WTC11 (cell line): ENCODE measurements at regions not wholly inside any gene's neighbourhood (a gene's known extent, or its start where the extent isn't known, plus 50 kb on each side); places are given as distances from the start of the nearest gene placed in this dataset.

Experiments used
- ATAC-seq: fragments of 200-7000 bp; cut with Tn5 transposase; 2 replicates; pipeline ENCODE4 v1.10.0; 2021; ENCODE audit warnings: mild to moderate bottlenecking, moderate library complexity
- CTCF ChIA-PET: fragments of 300-600 bp; sonication (Branson Sonifier 250); formaldehyde crosslinking; loops from one replicate; lab custom pipeline; 2021; ENCODE audit warnings: antibody characterized with exemption; lab: Charles Lee
- POLR2A ChIA-PET: fragments of 350-600 bp; sonication (Branson Sonifier 250); formaldehyde crosslinking; loops from one replicate; lab custom pipeline; 2021; ENCODE audit warnings: antibody characterized with exemption; lab: Charles Lee
- DNase-seq: peaks from one replicate; pipeline ENCODE4 v3.0.0; 2021; ENCODE audit warnings: low spot score
- H3K27ac Mint-ChIP-seq: 2 replicates; pipeline ENCODE4 v1.8.0; 2021; ENCODE audit warnings: mixed read lengths
- H3K27me3 Mint-ChIP-seq: 2 replicates; pipeline ENCODE4 v1.8.0; 2021; ENCODE audit warnings: low read depth, mild to moderate bottlenecking, moderate library complexity, mixed read lengths
- H3K36me3 Mint-ChIP-seq: 2 replicates; pipeline ENCODE4 v1.8.0; 2021; ENCODE audit warnings: mixed read lengths
- H3K4me1 Mint-ChIP-seq: 2 replicates; pipeline ENCODE4 v1.8.0; 2022; ENCODE audit warnings: mixed read lengths
- H3K4me3 Mint-ChIP-seq: 2 replicates; pipeline ENCODE4 v1.8.0; 2021; ENCODE audit warnings: mild to moderate bottlenecking, moderate library complexity, mixed read lengths
- H3K9me3 Mint-ChIP-seq: 2 replicates; pipeline ENCODE4 v1.8.0; 2021; ENCODE audit warnings: mixed read lengths
- ATF2 ChIP-seq: sonication (generic); formaldehyde crosslinking; IDR thresholded peaks from 2 replicates; pipeline ENCODE4 v1.8.1; 2022; ENCODE audit warnings: low read depth, missing genetic modification reagents, borderline replicate concordance
- CREB1 ChIP-seq: sonication (generic); formaldehyde crosslinking; IDR thresholded peaks from 2 replicates; pipeline ENCODE4 v1.8.0; 2023; ENCODE audit warnings: mild to moderate bottlenecking, missing genetic modification reagents
- E2F5 ChIP-seq: sonication (generic); formaldehyde crosslinking; IDR thresholded peaks from 2 replicates; pipeline ENCODE4 v1.8.1; 2022; ENCODE audit warnings: mild to moderate bottlenecking, moderate library complexity, missing genetic modification reagents
- ETV6 ChIP-seq: sonication (generic); formaldehyde crosslinking; IDR thresholded peaks from 2 replicates; pipeline ENCODE4 v1.8.1; 2022; ENCODE audit warnings: mild to moderate bottlenecking, missing genetic modification reagents
- FOXJ3 ChIP-seq: sonication (generic); formaldehyde crosslinking; IDR thresholded peaks from 2 replicates; pipeline ENCODE4 v1.9.0; 2021; ENCODE audit warnings: missing genetic modification reagents, mild to moderate bottlenecking, borderline replicate concordance
- GABPB1 ChIP-seq: sonication (generic); formaldehyde crosslinking; IDR thresholded peaks from 2 replicates; pipeline ENCODE4 v1.8.1; 2023; ENCODE audit warnings: mild to moderate bottlenecking, missing genetic modification reagents
- NFYB ChIP-seq: sonication (generic); formaldehyde crosslinking; conservative IDR thresholded peaks from 2 replicates; pipeline ENCODE4 v1.8.0; 2022; ENCODE audit warnings: low read depth, missing genetic modification reagents
- NR1H2 ChIP-seq: sonication (generic); formaldehyde crosslinking; IDR thresholded peaks from 2 replicates; pipeline ENCODE4 v1.9.0; 2021; ENCODE audit warnings: mild to moderate bottlenecking, moderate library complexity, missing genetic modification reagents
- NR2C2 ChIP-seq: sonication (generic); formaldehyde crosslinking; IDR thresholded peaks from 2 replicates; pipeline ENCODE4 v1.8.0; 2022; ENCODE audit warnings: mild to moderate bottlenecking, missing genetic modification reagents
- NR3C1 ChIP-seq: sonication (generic); formaldehyde crosslinking; conservative IDR thresholded peaks from 2 replicates; pipeline ENCODE4 v1.8.1; 2023; ENCODE audit warnings: low read depth, mild to moderate bottlenecking, missing genetic modification reagents
- RELA ChIP-seq: sonication (generic); formaldehyde crosslinking; IDR thresholded peaks from 2 replicates; pipeline ENCODE4 v1.8.1; 2022; ENCODE audit warnings: missing genetic modification reagents, mild to moderate bottlenecking, borderline replicate concordance
- SOX15 ChIP-seq: fragments of 250-450 bp; sonication (Bioruptor Pico); IDR thresholded peaks from 2 replicates; pipeline ENCODE4 v1.9.0; 2021; ENCODE audit warnings: mild to moderate bottlenecking
- TEAD1 ChIP-seq: sonication (generic); formaldehyde crosslinking; IDR thresholded peaks from 2 replicates; pipeline ENCODE4 v1.8.0; 2022; ENCODE audit warnings: mild to moderate bottlenecking, missing genetic modification reagents
- ZBTB43 ChIP-seq: sonication (generic); formaldehyde crosslinking; IDR thresholded peaks from 2 replicates; pipeline ENCODE4 v1.8.1; 2023; ENCODE audit warnings: mild to moderate bottlenecking, missing genetic modification reagents
- ZNF423 ChIP-seq: fragments of 250-450 bp; sonication (Bioruptor Pico); IDR thresholded peaks from 2 replicates; pipeline ENCODE4 v2.1.2; 2022; ENCODE audit warnings: mild to moderate bottlenecking, moderate library complexity
- TF ChIP-seq, protein P1 (sequence below): sonication (generic); formaldehyde crosslinking; IDR thresholded peaks from 2 replicates; pipeline ENCODE4 v1.8.0; 2022; ENCODE audit warnings: mild to moderate bottlenecking, missing genetic modification reagents
- TF ChIP-seq, protein P2 (sequence below): fragments of 250-450 bp; sonication (Bioruptor Pico); IDR thresholded peaks from 2 replicates; pipeline ENCODE4 v1.9.0; 2021; ENCODE audit warnings: mild to moderate bottlenecking, borderline replicate concordance
- TF ChIP-seq, protein P3 (sequence below): fragments of 200-600 bp; IDR thresholded peaks from 2 replicates; pipeline ENCODE4 v1.8.0; 2022; ENCODE audit warnings: antibody characterized with exemption
- TF ChIP-seq, protein P4 (sequence below): sonication (generic); formaldehyde crosslinking; IDR thresholded peaks from 2 replicates; pipeline ENCODE4 v1.8.1; 2022; ENCODE audit warnings: missing genetic modification reagents, borderline replicate concordance

DNA sequence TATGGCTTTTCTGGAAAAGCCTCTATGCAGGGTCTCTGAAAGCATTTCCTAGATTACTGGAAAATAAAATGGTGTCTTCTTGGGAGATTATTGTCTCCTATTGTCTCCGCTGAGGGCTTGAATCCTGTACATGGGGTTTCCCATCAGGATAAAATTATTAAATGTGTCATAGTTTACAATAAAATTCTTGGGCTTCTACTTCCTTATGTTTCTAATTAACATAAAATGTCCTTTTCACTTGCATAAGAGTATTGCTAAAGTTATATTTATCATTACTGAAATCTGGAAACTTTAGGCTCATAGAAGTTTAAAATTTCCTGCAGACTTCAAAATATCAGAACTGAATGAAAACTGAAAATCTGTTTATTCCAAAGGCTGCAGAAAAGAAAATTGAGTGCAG is 595.5 kb upstream of the AGTR1 start:
- ChIA-PET POLR2A (no interaction called here), CTCF (no interaction called here)
- Mint-ChIP-seq H3K4me3 (no peak overlapping the region), H3K27ac (no peak overlapping the region), H3K36me3 (no peaks in the 10 kb centered on the region), H3K27me3 (no peaks in the 10 kb centered on the region), H3K9me3 (peaks cover 5% of the 10 kb centered on the region; the same call in 1 of the 2 replicates), H3K4me1 (peaks cover 5% of the 10 kb centered on the region)
- no peak for TF ChIP-seq NR3C1 (CRISPR knock-in tag)
- no peak for TF ChIP-seq FOXJ3 (CRISPR knock-in tag)
- TF ChIP-seq NR1H2 (CRISPR knock-in tag): no peak
- TF ChIP-seq SOX15 (CRISPR knock-in tag): no peak
- TF ChIP-seq NR2C2: no peak
- DNase-seq: no peak
- ATAC-seq: no peak

- DNase-seq (no peak), ATAC-seq (no peak)
- ChIA-PET CTCF (no interaction called here), POLR2A (no interaction called here)
- Mint-ChIP-seq H3K9me3 (peaks cover 5% of the 10 kb centered on the region; the same call in 1 of the 2 replicates), H3K36me3 (no peaks in the 10 kb centered on the region), H3K4me3 (no peak overlapping the region), H3K27me3 (no peaks in the 10 kb centered on the region), H3K4me1 (peaks cover 5% of the 10 kb centered on the region), H3K27ac (no peak overlapping the region)
- TF ChIP-seq RELA (CRISPR knock-in tag) (no peak), ETV6 (CRISPR knock-in tag) (no peak), E2F5 (CRISPR knock-in tag) (no peak), NFYB (no peak), CREB1 (no peak), GABPB1 (CRISPR knock-in tag) (no peak), TEAD1 (CRISPR knock-in tag) (no peak), ZBTB43 (CRISPR knock-in tag) (no peak), NR1H2 (CRISPR knock-in tag) (no peak), NR3C1 (CRISPR knock-in tag) (no peak), ZNF423 (CRISPR knock-in tag) (no peak), ATF2 (CRISPR knock-in tag) (no peak)
- TF ChIP-seq, protein P1, sequence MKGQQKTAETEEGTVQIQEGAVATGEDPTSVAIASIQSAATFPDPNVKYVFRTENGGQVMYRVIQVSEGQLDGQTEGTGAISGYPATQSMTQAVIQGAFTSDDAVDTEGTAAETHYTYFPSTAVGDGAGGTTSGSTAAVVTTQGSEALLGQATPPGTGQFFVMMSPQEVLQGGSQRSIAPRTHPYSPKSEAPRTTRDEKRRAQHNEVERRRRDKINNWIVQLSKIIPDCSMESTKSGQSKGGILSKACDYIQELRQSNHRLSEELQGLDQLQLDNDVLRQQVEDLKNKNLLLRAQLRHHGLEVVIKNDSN: no peak
- TF ChIP-seq, protein P2, sequence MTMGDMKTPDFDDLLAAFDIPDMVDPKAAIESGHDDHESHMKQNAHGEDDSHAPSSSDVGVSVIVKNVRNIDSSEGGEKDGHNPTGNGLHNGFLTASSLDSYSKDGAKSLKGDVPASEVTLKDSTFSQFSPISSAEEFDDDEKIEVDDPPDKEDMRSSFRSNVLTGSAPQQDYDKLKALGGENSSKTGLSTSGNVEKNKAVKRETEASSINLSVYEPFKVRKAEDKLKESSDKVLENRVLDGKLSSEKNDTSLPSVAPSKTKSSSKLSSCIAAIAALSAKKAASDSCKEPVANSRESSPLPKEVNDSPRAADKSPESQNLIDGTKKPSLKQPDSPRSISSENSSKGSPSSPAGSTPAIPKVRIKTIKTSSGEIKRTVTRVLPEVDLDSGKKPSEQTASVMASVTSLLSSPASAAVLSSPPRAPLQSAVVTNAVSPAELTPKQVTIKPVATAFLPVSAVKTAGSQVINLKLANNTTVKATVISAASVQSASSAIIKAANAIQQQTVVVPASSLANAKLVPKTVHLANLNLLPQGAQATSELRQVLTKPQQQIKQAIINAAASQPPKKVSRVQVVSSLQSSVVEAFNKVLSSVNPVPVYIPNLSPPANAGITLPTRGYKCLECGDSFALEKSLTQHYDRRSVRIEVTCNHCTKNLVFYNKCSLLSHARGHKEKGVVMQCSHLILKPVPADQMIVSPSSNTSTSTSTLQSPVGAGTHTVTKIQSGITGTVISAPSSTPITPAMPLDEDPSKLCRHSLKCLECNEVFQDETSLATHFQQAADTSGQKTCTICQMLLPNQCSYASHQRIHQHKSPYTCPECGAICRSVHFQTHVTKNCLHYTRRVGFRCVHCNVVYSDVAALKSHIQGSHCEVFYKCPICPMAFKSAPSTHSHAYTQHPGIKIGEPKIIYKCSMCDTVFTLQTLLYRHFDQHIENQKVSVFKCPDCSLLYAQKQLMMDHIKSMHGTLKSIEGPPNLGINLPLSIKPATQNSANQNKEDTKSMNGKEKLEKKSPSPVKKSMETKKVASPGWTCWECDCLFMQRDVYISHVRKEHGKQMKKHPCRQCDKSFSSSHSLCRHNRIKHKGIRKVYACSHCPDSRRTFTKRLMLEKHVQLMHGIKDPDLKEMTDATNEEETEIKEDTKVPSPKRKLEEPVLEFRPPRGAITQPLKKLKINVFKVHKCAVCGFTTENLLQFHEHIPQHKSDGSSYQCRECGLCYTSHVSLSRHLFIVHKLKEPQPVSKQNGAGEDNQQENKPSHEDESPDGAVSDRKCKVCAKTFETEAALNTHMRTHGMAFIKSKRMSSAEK (CRISPR knock-in tag): no peak
- TF ChIP-seq, protein P3, sequence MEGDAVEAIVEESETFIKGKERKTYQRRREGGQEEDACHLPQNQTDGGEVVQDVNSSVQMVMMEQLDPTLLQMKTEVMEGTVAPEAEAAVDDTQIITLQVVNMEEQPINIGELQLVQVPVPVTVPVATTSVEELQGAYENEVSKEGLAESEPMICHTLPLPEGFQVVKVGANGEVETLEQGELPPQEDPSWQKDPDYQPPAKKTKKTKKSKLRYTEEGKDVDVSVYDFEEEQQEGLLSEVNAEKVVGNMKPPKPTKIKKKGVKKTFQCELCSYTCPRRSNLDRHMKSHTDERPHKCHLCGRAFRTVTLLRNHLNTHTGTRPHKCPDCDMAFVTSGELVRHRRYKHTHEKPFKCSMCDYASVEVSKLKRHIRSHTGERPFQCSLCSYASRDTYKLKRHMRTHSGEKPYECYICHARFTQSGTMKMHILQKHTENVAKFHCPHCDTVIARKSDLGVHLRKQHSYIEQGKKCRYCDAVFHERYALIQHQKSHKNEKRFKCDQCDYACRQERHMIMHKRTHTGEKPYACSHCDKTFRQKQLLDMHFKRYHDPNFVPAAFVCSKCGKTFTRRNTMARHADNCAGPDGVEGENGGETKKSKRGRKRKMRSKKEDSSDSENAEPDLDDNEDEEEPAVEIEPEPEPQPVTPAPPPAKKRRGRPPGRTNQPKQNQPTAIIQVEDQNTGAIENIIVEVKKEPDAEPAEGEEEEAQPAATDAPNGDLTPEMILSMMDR: no peak
- TF ChIP-seq, protein P4, sequence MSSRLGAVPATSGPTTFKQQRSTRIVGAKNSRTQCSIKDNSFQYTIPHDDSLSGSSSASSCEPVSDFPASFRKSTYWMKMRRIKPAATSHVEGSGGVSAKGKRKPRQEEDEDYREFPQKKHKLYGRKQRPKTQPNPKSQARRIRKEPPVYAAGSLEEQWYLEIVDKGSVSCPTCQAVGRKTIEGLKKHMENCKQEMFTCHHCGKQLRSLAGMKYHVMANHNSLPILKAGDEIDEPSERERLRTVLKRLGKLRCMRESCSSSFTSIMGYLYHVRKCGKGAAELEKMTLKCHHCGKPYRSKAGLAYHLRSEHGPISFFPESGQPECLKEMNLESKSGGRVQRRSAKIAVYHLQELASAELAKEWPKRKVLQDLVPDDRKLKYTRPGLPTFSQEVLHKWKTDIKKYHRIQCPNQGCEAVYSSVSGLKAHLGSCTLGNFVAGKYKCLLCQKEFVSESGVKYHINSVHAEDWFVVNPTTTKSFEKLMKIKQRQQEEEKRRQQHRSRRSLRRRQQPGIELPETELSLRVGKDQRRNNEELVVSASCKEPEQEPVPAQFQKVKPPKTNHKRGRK (CRISPR knock-in tag): no peak
These were observed 591.6 kb upstream of the AGTR1 start for GRCh38 chr3:148106062-148106461.
